Psoas muscle (tissue), 7 donors: ENCODE measurements at regions not wholly inside any gene's neighbourhood (a gene's known extent, or its start where the extent isn't known, plus 50 kb on each side); places are given as distances from the start of the nearest gene placed in this dataset.

ENCODE experiments used
- ATAC-seq, 4 donors: fragments of 200-7000 bp; cut with Tn5 transposase; one replicate each; pipeline ENCODE4 v1.9.1; 2020; ENCODE audit warnings: moderate library complexity in 3 of 4, mild to moderate bottlenecking in 2 of 4
- DNase-seq, 2 donors: peaks; one replicate each; pipeline ENCODE4 v3.0.0-alpha.2; 2020
- H3K27ac ChIP-seq: fragments of 200-600 bp; one replicate; pipeline ENCODE4 v1.8.0; 2022
- H3K27me3 ChIP-seq, 3 donors: fragments of 200-600 bp in 1 of 3; one replicate each; pipeline versions ENCODE4 v1.6.1 to v1.8.0; 2013 to 2022; ENCODE audit warnings: low read length in 2 of 3, mild to moderate bottlenecking in 2 of 3, moderate library complexity in 1 of 3; ENCODE audit not compliant: insufficient read depth in 3 of 3
- H3K36me3 ChIP-seq, 2 donors: fragments of 200-600 bp in 1 of 2; one replicate each; pipeline versions ENCODE4 v1.6.1 to v1.8.0; 2013 to 2022; ENCODE audit warnings: low read depth in 1 of 2, mild to moderate bottlenecking in 1 of 2, moderate library complexity in 1 of 2; ENCODE audit not compliant: insufficient read depth in 1 of 2
- H3K4me1 ChIP-seq: fragments of 200-600 bp; one replicate; pipeline ENCODE4 v1.8.0; 2022
- H3K4me3 ChIP-seq: fragments of 200-600 bp; one replicate; pipeline ENCODE4 v1.8.0; 2022; ENCODE audit warnings: mild to moderate bottlenecking
- H3K9me3 ChIP-seq: fragments of 200-600 bp; one replicate; pipeline ENCODE4 v1.8.0; 2022
- WGBS, 3 donors: extraction: QIAGEN DNeasy Blood & Tissue Kit; methylation state at CpG; one replicate each; pipeline versions ENCODE4 v1.1.6 to v1.1.7; 2013; 5-methylcytosine and 5-hydroxymethylcytosine counted together
- intact Hi-C, 2 donors: fragments of 100-400 bp; cut with DNase I; formaldehyde crosslinking; loops; one replicate each; pipeline versions ENCODE4 v1.11.0 to v1.14.2; 2022
- TF ChIP-seq, protein P1 (sequence below): fragments of 200-600 bp; IDR thresholded peaks from one replicate; pipeline ENCODE4 v1.8.0; 2022; ENCODE audit warnings: antibody characterized with exemption
- donor health status: healthy with polysubstance abuse.
- donor health status: DM: no; HTN: no; CAD: no; lungs with moderate emphysema.
- donor health status: Bipolar disorder and iron deficiency.
- donor health status: healthy.
- donor health status: DM: yes; HTN: yes; CAD: no.
- donor health status: DM: no; HTN: no; CAD: no.
- donor health status: DM: yes; HTN: yes; CAD: no.

DNA sequence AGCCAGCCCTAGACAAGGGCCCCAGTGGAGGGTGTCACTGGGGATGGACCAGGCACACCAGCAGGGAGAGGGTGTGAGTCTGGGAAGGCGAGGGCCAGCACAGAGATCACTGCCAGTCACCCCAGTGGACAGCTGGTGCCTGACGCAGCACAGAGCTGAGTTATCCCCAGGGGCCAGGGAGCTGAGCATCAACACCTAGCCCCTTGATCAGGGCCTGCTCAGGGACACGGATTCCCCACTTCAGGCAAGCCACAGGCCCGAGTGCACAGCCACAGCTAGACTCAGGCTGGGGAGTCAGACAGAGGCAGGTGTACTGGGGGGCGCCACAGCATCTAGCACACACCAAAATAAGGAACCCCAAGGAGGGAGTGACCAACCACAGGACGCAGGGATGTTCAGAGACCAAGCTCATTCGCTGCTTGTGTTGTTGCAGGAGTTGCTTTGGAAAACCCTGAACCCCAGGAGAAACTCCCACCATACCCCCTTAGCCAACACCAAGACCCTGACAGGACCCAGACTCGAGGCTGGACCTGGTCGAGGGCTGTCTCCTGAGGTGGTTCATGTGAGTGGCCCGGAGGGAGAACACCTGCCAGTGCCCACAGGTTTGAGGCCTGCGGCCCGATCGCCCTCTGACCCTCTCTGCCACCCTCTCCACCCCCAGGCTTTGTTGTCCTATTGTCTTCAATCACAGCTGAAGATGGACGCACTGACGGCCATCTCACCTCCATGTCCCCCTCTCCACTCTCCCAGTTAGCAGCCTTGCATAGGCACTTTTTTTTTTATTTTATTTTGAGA, 146.8 kb downstream of the TPRA1 start:
- no peaks in the 10 kb centered on the region for H3K36me3 ChIP-seq
- intact Hi-C loops = no loop called here
- ATAC-seq (no peak), DNase-seq (no peak)
- H3K9me3 ChIP-seq = no peaks in the 10 kb centered on the region
- H3K27ac ChIP-seq = no peak overlapping the region
- H3K4me3 ChIP-seq = no peak overlapping the region
- no peaks in the 10 kb centered on the region for H3K4me1 ChIP-seq
- peaks cover 0 to 3% (median 0%) of the 10 kb centered on the region in 3 donors for H3K27me3 ChIP-seq
- TF ChIP-seq, protein P1, sequence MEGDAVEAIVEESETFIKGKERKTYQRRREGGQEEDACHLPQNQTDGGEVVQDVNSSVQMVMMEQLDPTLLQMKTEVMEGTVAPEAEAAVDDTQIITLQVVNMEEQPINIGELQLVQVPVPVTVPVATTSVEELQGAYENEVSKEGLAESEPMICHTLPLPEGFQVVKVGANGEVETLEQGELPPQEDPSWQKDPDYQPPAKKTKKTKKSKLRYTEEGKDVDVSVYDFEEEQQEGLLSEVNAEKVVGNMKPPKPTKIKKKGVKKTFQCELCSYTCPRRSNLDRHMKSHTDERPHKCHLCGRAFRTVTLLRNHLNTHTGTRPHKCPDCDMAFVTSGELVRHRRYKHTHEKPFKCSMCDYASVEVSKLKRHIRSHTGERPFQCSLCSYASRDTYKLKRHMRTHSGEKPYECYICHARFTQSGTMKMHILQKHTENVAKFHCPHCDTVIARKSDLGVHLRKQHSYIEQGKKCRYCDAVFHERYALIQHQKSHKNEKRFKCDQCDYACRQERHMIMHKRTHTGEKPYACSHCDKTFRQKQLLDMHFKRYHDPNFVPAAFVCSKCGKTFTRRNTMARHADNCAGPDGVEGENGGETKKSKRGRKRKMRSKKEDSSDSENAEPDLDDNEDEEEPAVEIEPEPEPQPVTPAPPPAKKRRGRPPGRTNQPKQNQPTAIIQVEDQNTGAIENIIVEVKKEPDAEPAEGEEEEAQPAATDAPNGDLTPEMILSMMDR = no peak
- 81 to 85% (median 82%) methylated on average over 15 of the region's 15 CpGs for WGBS, 3 donors

DNA sequence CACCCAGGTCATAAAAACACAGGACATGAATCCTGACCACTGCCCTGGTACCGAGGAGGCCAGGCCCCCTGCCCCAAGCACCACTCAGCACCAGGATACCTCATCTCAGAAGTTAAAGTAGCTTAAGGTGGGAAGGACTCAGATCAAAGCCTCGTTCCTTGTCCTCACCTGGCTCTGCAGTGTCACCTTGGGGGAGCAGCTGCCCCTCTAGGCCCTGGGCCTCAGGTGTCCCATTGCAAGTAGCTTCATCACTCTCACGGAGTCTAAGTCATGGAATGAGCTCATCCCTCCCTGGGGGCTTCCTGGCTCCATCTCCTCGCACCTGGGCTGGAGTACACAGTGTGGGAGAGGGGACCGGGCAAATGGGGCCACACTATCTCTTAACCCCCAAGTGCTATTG, 148.0 kb downstream of the TPRA1 start:
- Histone ChIP-seq H3K36me3 (no peaks in the 10 kb centered on the region), H3K4me3 (no peak overlapping the region), H3K9me3 (no peaks in the 10 kb centered on the region), H3K4me1 (no peaks in the 10 kb centered on the region), H3K27me3 (no peaks in the 10 kb centered on the region), H3K27ac (no peak overlapping the region)
- intact Hi-C loops = no loop called here
- DNase-seq (no peak), ATAC-seq (no peak)
- 67 to 78% (median 69%) methylated on average over 5 of the region's 5 CpGs for WGBS, 3 donors
- TF ChIP-seq, protein P1 = no peak

DNA sequence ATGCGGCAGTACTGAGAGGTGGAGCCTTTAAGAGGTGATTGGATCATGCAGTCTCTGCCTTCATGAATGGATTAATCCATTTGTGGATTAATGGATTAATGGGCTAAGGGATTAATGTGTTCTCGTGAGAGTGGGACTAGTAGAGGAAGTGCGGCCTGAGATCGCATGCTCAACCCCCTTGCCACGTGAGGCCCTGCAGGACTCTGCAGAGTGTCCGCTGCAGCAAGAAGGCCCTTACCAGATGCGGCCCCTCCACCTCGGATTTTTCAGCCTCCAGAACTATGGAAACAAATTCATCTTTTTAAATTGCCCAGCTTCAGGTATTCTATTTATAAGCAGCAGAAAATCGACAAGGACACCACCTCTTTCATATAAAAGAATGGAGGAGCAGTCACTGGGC, 148.8 kb downstream of the TPRA1 start:
- no peaks in the 10 kb centered on the region for H3K36me3 ChIP-seq
- no peaks in the 10 kb centered on the region for H3K4me1 ChIP-seq
- ATAC-seq = no peak
- WGBS, 3 donors = 81 to 86% (median 86%) methylated on average over 9 of the region's 9 CpGs
- no peak for DNase-seq
- H3K27ac ChIP-seq = no peak overlapping the region
- no peaks in the 10 kb centered on the region for H3K27me3 ChIP-seq
- TF ChIP-seq, protein P1 = no peak
- no peak overlapping the region for H3K4me3 ChIP-seq
- H3K9me3 ChIP-seq = no peaks in the 10 kb centered on the region
- intact Hi-C loops = no loop called here

DNA sequence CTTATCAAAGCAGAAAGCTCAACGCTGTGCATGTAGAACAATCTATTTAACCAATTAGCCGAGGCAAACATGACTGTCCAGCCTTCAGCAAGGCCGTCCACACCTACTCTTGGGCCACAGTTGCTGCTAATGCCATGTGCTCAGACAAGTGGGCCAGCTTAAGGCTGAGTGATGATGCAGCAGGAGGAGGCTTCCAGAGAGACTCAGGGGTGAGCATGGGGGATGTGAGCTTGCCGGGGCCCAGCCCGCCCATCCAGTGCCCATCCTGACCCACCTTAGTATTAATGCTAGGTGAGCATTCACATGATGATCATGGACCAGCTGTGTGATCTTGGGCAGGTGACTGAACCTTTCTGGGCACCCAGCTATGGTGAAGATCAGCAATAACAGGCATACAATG, 150.1 kb downstream of the TPRA1 start:
- no peak overlapping the region for H3K4me3 ChIP-seq
- WGBS, 3 donors = 90 to 97% (median 95%) methylated on average over 5 of the region's 5 CpGs
- H3K9me3 ChIP-seq = no peaks in the 10 kb centered on the region
- ATAC-seq (no peak), DNase-seq (no peak)
- H3K27ac ChIP-seq = no peak overlapping the region
- H3K36me3 ChIP-seq = no peaks in the 10 kb centered on the region
- intact Hi-C loops = no loop called here
- no peaks in the 10 kb centered on the region for H3K4me1 ChIP-seq
- H3K27me3 ChIP-seq = no peaks in the 10 kb centered on the region
- TF ChIP-seq, protein P1 = no peak

DNA sequence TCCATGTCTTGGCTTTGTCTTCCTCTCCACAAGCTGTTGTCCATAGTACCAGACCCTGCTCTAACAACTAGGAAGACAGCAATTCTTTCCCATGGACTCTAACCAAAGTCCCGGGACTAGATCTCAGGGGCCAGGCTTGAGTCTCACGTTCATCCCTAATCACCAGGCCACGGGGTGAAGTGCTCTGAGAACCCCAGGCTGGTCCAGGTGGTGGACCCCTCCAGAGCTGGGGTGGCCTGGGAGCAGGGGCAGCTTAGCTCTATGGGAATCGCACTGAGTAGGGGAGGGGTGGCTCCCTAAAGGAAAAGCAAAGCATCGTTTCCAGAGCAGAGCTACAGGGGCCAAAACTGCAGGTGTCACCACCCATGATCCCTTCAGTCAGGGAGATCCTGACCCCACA, 150.9 kb downstream of the TPRA1 start:
- ATAC-seq (no peak), DNase-seq (no peak)
- Histone ChIP-seq H3K36me3 (no peaks in the 10 kb centered on the region), H3K9me3 (no peaks in the 10 kb centered on the region), H3K27ac (no peak overlapping the region), H3K4me3 (no peak overlapping the region), H3K27me3 (no peaks in the 10 kb centered on the region), H3K4me1 (no peaks in the 10 kb centered on the region)
- TF ChIP-seq, protein P1 = no peak
- intact Hi-C loops = no loop called here
- WGBS, 3 donors = 82 to 89% (median 83%) methylated on average over 5 of the region's 5 CpGs
